ENCODE measurements at regions not wholly inside any gene's neighbourhood (a gene's known extent, or its start where the extent isn't known, plus 50 kb on each side); places are given as distances from the start of the nearest gene placed in this dataset.

DNA sequence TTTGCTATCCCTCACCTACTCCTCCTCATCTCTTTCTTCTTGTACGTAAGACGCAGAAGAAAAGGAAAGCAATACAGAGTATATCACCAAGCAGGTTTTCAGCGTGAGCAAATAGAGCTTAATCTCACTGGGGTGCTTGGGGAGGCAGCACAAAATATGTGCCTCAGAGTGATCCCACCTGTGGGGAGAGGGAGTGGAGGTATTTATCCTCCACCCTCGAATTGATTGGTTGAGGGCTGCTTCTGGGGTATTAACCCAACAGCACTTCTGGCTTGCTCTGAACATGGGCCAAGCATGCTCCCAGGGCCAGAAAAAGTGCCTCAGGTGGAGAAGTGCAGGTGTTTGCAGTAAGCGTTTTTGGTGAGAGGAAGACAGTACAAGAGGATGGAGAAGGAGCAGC is 78.5 kb upstream of the EYA2 start:
- Histone ChIP-seq H3K4me1 (ENCODE audit: low read depth) (no peaks in the 10 kb centered on the region), H3K9me3 (no peaks in the 10 kb centered on the region), H3K4me3 (no peak overlapping the region), H3K36me3 (ENCODE audit: low read depth) (no peaks in the 10 kb centered on the region)
- ATAC-seq (no peak), DNase-seq (no peak)
- intact Hi-C loops (cut with DNase I, micrococcal nuclease) = no loop called here
- TF ChIP-seq, protein P1, sequence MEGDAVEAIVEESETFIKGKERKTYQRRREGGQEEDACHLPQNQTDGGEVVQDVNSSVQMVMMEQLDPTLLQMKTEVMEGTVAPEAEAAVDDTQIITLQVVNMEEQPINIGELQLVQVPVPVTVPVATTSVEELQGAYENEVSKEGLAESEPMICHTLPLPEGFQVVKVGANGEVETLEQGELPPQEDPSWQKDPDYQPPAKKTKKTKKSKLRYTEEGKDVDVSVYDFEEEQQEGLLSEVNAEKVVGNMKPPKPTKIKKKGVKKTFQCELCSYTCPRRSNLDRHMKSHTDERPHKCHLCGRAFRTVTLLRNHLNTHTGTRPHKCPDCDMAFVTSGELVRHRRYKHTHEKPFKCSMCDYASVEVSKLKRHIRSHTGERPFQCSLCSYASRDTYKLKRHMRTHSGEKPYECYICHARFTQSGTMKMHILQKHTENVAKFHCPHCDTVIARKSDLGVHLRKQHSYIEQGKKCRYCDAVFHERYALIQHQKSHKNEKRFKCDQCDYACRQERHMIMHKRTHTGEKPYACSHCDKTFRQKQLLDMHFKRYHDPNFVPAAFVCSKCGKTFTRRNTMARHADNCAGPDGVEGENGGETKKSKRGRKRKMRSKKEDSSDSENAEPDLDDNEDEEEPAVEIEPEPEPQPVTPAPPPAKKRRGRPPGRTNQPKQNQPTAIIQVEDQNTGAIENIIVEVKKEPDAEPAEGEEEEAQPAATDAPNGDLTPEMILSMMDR (IDR thresholded peaks at IDR 0.05) = no peak

DNA sequence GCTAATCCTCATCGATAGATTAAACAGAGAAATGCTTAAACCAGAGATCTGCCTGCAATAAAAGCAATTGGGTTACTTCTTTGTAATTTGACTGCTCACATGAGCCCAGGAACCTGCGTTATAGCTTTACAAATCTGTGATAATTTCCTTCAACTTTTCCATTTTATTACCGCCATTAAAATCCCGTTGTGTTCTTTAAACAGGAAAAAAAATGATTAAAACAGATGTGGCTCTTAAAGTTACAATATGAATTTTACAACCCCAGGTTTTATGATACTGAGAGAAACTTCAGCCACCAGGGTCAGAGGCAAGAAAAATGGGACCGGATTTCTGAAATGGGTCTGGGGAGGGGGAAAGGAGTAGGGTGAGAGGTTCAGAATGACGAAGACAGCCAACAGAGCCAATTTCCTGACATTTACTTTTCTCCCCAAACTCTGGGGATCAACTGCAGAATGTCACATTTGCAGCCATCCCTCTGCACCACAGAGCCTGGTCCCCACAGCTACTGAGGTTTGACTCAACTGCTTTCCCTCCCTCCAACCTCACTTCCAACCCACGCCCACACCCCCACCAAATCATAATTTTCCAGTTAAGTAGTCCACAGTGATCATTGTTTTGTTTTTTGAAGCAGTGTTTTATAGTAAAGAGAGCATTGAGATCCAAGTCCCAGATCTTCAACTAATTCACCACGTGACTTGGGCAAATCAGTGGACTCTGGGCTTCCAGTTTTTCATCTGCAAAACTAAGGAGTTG is 77.6 kb upstream of the EYA2 start:
- ATAC-seq = peak; percentile 54

DNA sequence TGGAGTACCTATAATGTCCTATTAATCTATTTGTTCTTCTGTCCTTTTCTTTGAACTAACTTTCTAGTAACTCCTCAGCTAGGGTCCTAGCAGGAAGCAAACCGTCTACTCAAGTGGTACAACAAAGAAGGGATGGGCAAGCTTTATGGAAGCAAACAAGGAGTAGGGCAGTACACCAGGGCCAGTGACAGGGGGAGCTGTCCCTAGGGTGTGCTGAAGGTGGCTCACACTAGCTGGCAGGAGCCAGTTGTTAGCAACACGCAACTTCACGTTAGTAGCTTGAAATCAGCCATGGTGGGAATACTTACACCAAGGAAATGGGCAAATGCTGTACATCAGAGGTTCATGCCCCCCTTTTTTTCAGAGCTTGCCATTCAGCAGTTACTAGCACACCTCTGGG is 74.0 kb upstream of the EYA2 start:
- DNase-seq (peak; percentile 65 to 74 (median 74)), ATAC-seq (peak; percentile 84)
- no peaks in the 10 kb centered on the region for H3K36me3 ChIP-seq (ENCODE audit: low read depth)
- H3K4me1 ChIP-seq (ENCODE audit: low read depth) = no peaks in the 10 kb centered on the region
- no peak overlapping the region for H3K4me3 ChIP-seq
- intact Hi-C loops (cut with DNase I, micrococcal nuclease) = no loop called here
- H3K9me3 ChIP-seq = no peaks in the 10 kb centered on the region
- TF ChIP-seq, protein P1 (IDR thresholded peaks at IDR 0.05) = no peak

More for the DNA sequence above, 77.6 kb upstream of the EYA2 start:
- H3K4me3 ChIP-seq = no peak overlapping the region
- DNase-seq = no peak
- H3K36me3 ChIP-seq (ENCODE audit: low read depth) = no peaks in the 10 kb centered on the region
- H3K4me1 ChIP-seq (ENCODE audit: low read depth) = no peaks in the 10 kb centered on the region
- intact Hi-C loops (cut with DNase I, micrococcal nuclease) = no loop called here
- H3K9me3 ChIP-seq = no peaks in the 10 kb centered on the region
- TF ChIP-seq, protein P1 (IDR thresholded peaks at IDR 0.05) = no peak

DNA sequence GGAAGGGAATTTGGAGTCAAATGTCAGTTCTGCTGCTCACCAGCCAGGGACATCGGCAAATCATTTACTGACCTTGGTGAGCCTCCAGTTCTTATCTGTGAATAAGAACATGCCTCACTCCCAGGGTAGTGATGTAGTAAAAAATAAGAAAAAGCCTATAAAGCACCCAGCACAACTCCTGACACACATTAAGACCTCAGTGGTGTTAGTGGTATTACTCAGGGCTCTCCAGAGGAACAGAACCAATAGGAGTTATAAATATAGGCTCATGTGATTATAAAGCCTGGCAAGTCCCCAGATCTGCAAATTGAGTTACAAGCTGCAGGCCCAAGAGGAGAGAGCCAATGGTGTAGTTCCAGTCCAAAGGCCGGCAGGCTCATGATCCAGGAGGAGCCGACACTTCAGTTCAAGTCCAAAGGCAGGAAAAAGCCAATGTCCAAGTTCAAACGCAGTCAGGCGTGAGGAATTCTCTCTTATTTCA is 71.3 kb upstream of the EYA2 start:
- H3K9me3 ChIP-seq = no peaks in the 10 kb centered on the region
- H3K4me1 ChIP-seq (ENCODE audit: low read depth) = no peaks in the 10 kb centered on the region
- intact Hi-C loops (cut with DNase I, micrococcal nuclease) = no loop called here
- TF ChIP-seq, protein P1 (IDR thresholded peaks at IDR 0.05) = no peak
- H3K4me3 ChIP-seq = no peak overlapping the region
- peak; percentile 89 for ATAC-seq
- H3K36me3 ChIP-seq (ENCODE audit: low read depth) = no peaks in the 10 kb centered on the region
- peak; percentile 66 to 87 (median 66) for DNase-seq

DNA sequence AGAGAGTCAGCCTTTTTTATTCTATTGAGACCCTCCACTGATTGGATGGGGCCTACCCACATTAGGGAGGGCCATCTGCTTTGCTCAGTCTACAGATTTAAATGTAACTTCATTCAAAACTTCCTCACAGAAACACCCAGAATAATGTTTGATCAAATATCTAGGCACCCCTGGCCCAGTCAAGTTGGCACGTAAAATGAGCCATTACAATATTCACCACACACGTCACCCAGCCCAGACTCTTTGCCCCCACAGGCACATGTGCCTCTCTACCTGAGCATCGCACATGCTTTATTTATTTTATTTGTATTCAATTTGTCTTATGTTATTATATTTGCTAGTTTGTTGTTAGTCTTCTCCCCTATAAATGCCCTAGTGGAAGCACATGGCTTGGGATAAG is 70.9 kb upstream of the EYA2 start:
- ATAC-seq (no peak), DNase-seq (no peak)
- TF ChIP-seq, protein P1 (IDR thresholded peaks at IDR 0.05) = no peak
- Histone ChIP-seq H3K4me3 (no peak overlapping the region), H3K36me3 (ENCODE audit: low read depth) (no peaks in the 10 kb centered on the region), H3K9me3 (no peaks in the 10 kb centered on the region), H3K4me1 (ENCODE audit: low read depth) (peaks cover 2% of the 10 kb centered on the region)
- intact Hi-C loops (cut with DNase I, micrococcal nuclease) = no loop called here

Data from mucosa of descending colon (tissue), 3 donors.